GM12892 (cell line): ENCODE measurements at regions not wholly inside any gene's neighbourhood (a gene's known extent, or its start where the extent isn't known, plus 50 kb on each side); places are given as distances from the start of the nearest gene placed in this dataset.

ENCODE experiments used
- POLR2A ChIP-seq: IDR thresholded peaks from 2 replicates; pipeline ENCODE4 v1.6.1; 2011; ENCODE audit warnings: low read depth, low read length, control low read depth
- POLR2AphosphoS5 ChIP-seq: IDR thresholded peaks from 2 replicates; pipeline ENCODE4 v1.6.1; 2011; ENCODE audit warnings: low read depth, low read length, control low read depth
- TAF1 ChIP-seq: IDR thresholded peaks from 2 replicates; pipeline ENCODE4 v1.6.1; 2011; ENCODE audit warnings: low read depth, mild to moderate bottlenecking, control low read depth, low read length, borderline replicate concordance

DNA sequence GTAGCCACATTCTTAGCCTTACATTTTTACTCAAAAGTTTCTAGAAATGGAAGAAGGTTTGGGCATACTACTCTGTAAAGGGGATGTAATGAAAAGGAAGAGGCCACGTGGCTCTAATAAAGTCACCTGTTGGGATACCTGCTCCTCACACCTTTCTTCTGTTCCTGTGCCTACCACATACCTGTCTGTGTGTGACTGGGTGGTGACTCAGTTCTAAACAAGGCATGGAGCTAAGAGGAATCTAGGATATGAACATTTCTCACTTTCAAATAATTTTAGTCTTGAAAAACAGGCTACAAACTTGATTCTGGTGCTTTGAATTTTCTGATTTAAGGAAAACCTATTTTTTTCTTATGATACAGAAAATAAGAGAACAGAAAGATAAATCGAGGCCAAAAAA is 363.6 kb downstream of the RFPL4B start:
- TF ChIP-seq POLR2A = no peak
- TF ChIP-seq POLR2AphosphoS5 = no peak
- no peak for TF ChIP-seq TAF1
